WI38 (cell line): ENCODE measurements at regions not wholly inside any gene's neighbourhood (a gene's known extent, or its start where the extent isn't known, plus 50 kb on each side); places are given as distances from the start of the nearest gene placed in this dataset.

Source experiments
- H3K4me3 ChIP-seq: 2 replicates; pipeline ENCODE4 v1.5.1; 2011; ENCODE audit warnings: low read depth, mild to moderate bottlenecking, control low read depth, low read length
- TF ChIP-seq, protein P1 (sequence below): IDR thresholded peaks from 2 replicates; pipeline ENCODE4 v1.5.1; 2012; ENCODE audit warnings: low read depth, mild to moderate bottlenecking, control low read depth, low read length

- no peak overlapping the region for H3K4me3 ChIP-seq
- TF ChIP-seq, protein P1, sequence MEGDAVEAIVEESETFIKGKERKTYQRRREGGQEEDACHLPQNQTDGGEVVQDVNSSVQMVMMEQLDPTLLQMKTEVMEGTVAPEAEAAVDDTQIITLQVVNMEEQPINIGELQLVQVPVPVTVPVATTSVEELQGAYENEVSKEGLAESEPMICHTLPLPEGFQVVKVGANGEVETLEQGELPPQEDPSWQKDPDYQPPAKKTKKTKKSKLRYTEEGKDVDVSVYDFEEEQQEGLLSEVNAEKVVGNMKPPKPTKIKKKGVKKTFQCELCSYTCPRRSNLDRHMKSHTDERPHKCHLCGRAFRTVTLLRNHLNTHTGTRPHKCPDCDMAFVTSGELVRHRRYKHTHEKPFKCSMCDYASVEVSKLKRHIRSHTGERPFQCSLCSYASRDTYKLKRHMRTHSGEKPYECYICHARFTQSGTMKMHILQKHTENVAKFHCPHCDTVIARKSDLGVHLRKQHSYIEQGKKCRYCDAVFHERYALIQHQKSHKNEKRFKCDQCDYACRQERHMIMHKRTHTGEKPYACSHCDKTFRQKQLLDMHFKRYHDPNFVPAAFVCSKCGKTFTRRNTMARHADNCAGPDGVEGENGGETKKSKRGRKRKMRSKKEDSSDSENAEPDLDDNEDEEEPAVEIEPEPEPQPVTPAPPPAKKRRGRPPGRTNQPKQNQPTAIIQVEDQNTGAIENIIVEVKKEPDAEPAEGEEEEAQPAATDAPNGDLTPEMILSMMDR = no peak
Measured at GRCh38 chr12:126483145-126484068, 1418.2 kb downstream of the AACS start.

DNA sequence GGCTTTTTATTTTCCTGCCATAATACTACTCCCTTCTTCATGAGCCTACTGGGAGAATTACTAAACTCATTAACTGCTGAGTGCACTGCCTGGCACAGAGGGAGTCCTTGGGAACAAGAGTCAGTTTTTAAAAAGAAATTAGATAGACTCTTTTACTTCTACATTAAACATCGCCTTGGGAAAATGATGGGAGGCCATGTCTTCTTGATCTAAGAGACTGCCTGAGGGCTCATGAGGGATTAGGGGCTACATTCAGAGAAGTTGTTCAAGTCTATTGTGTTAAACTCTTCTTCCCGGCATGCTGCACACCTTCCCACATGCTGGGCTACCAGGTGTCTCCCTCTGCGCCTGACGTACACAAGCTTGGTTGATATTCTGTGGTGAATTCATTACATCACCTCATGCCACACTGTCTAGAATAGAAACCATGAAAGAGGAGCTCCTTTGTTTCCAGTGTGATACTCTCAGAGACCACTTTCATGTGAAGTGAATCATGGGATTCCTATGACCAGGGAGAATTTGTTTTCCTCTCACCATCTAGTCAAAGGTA lies 1422.3 kb downstream of the AACS start:
- H3K4me3 ChIP-seq = no peak overlapping the region
- TF ChIP-seq, protein P1 = no peak

DNA sequence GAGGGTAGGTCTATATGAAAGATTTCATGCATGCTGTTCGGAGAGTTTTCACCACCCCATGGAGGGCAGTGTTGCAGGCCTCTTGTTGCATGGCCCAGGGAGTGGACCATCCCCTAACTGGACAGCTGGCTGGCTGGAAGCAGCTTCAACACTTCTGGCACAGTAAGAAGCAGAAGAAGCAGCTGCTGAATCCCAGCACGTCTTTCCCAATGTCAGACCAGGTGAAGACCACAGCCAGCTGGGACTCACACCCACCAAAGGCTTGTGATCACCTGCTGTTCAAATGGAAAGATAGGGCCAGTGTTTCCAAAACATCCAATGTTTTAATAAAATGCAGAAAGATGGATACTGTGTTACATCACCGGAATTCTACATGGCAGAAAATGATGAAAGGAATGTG lies 1423.6 kb downstream of the AACS start:
- TF ChIP-seq, protein P1 = no peak

GRCh38 chr12:126492181-126492580 lies 1426.9 kb downstream of the AACS start:
- H3K4me3 ChIP-seq = no peak overlapping the region
- TF ChIP-seq, protein P1 = no peak

More for the DNA sequence above, 1423.6 kb downstream of the AACS start:
- no peak overlapping the region for H3K4me3 ChIP-seq

- no peak overlapping the region for H3K4me3 ChIP-seq
- TF ChIP-seq, protein P1 = no peak
Measured at GRCh38 chr12:126493366-126494108, 1428.3 kb downstream of the AACS start.

DNA sequence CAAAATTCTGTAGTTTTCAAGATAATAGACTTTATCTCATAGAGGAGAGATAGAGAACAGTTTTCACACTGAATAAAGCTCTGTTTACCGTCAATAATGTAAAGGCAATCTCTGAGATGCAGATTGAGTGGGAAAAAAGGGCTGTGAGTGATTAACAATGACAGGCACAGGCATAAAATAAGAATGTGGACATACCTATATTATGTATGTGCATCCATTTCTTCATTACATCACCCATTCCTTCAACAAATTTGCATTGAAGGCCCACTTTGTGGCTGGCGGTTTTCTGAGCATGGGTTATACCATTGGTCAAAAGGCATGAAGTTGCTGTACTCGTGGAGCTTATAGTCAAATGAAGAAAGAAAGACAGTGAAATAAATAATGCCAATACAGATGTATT lies 1431.0 kb downstream of the AACS start:
- H3K4me3 ChIP-seq = no peak overlapping the region
- TF ChIP-seq, protein P1 = no peak
